ENCODE measurements at regions not wholly inside any gene's neighbourhood (a gene's known extent, or its start where the extent isn't known, plus 50 kb on each side); places are given as distances from the start of the nearest gene placed in this dataset.

DNA sequence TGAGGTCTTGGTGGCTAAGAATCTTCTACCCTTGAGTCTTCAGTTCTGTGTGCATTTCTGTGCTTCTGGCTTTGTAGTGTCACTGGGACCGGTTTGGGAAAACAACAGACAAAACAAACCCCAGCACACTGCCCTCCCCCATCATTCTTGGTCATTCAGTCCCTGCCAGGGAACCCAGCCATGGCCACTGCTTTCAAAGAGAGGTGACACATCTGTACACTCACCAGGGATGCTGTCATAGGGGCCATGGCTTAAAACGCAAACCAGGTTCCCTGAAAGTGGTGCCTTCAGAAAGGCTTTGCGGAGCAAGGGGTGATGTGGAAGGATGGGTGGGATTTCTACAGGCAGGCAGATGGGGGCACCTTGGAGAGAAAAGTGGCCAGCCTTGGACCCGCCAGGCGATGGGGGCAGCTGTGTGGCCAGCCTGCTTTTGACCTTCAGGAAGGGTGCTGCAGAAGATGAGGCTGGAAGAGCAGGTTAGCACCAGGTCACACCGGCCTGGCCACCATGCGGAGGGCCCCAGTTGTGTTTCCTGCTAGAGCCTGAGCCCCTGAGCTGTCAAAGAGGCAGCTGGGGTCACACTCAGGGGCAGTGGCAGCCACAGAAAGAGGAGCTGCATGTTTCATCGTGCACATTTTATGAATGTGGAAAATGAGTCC, 101.3 kb downstream of the INHBB start:
- Histone ChIP-seq H3K27me3 (replicated peaks; ENCODE audit: insufficient read depth, low read depth, low read length, poor library complexity) (peaks cover 5% of the 10 kb centered on the region), H3K36me3 (ENCODE audit: insufficient read depth, low read length, poor library complexity, severe bottlenecking) (no peaks in the 10 kb centered on the region), H3K9me3 (ENCODE audit: low read depth, low read length, poor library complexity, severe bottlenecking) (no peaks in the 10 kb centered on the region), H3K4me3 (ENCODE audit: low read depth, low read length, poor library complexity, severe bottlenecking) (no peak overlapping the region), H3K27ac (ENCODE audit: low read depth, low read length, poor library complexity, severe bottlenecking) (no peak overlapping the region), H3K4me1 (ENCODE audit: insufficient read depth, low read length, poor library complexity, severe bottlenecking) (no peaks in the 10 kb centered on the region)
- BruUV-seq (replicated peaks) = no TSS peak
- no peak for TF ChIP-seq EZH2 (IDR thresholded peaks at IDR 0.05; ENCODE audit: borderline replicate concordance, low read depth, low read length, poor library complexity, severe bottlenecking)
- TF ChIP-seq, protein P1, sequence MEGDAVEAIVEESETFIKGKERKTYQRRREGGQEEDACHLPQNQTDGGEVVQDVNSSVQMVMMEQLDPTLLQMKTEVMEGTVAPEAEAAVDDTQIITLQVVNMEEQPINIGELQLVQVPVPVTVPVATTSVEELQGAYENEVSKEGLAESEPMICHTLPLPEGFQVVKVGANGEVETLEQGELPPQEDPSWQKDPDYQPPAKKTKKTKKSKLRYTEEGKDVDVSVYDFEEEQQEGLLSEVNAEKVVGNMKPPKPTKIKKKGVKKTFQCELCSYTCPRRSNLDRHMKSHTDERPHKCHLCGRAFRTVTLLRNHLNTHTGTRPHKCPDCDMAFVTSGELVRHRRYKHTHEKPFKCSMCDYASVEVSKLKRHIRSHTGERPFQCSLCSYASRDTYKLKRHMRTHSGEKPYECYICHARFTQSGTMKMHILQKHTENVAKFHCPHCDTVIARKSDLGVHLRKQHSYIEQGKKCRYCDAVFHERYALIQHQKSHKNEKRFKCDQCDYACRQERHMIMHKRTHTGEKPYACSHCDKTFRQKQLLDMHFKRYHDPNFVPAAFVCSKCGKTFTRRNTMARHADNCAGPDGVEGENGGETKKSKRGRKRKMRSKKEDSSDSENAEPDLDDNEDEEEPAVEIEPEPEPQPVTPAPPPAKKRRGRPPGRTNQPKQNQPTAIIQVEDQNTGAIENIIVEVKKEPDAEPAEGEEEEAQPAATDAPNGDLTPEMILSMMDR (conservative IDR thresholded peaks at IDR 0.05; ENCODE audit: low read depth, low read length) = no peak
- POLR2A ChIA-PET (ENCODE audit: low non-redundant PET) = no interaction called here
- intact Hi-C loops (cut with micrococcal nuclease; ENCODE audit: unreplicated experiment) = no loop called here
- no peak for DNase-seq (ENCODE audit: low spot score)
- CTCF ChIA-PET = no interaction called here

DNA sequence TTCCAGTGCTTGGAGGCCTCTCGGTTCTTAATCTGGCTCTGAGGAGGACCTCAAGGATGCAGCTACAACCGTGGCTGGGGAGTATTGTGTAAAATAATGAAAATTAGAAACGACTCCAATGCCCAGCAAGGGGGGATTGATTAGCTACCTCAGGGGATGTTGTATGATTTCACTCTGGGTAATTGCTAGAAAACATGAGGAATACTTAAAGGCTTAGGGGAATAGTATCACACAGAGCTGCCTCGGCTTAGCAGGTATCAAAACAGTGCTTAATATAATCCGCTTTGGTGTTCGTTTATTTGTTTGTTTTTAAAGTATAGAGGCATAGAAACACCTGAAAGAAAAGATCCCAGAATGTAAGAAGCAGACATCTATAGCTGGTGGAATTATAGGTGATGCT, 102.5 kb downstream of the INHBB start:
- POLR2A ChIA-PET (ENCODE audit: low non-redundant PET) = no interaction called here
- Histone ChIP-seq H3K4me3 (ENCODE audit: low read depth, low read length, poor library complexity, severe bottlenecking) (no peak overlapping the region), H3K9me3 (ENCODE audit: low read depth, low read length, poor library complexity, severe bottlenecking) (no peaks in the 10 kb centered on the region), H3K36me3 (ENCODE audit: insufficient read depth, low read length, poor library complexity, severe bottlenecking) (no peaks in the 10 kb centered on the region), H3K27ac (ENCODE audit: low read depth, low read length, poor library complexity, severe bottlenecking) (no peak overlapping the region), H3K27me3 (replicated peaks; ENCODE audit: insufficient read depth, low read depth, low read length, poor library complexity) (no peaks in the 10 kb centered on the region), H3K4me1 (ENCODE audit: insufficient read depth, low read length, poor library complexity, severe bottlenecking) (no peaks in the 10 kb centered on the region)
- DNase-seq (ENCODE audit: low spot score) = no peak
- intact Hi-C loops (cut with micrococcal nuclease; ENCODE audit: unreplicated experiment) = no loop called here
- no TSS peak for BruUV-seq (replicated peaks)
- TF ChIP-seq, protein P1 (conservative IDR thresholded peaks at IDR 0.05; ENCODE audit: low read depth, low read length) = no peak
- no peak for TF ChIP-seq EZH2 (IDR thresholded peaks at IDR 0.05; ENCODE audit: borderline replicate concordance, low read depth, low read length, poor library complexity, severe bottlenecking)
- CTCF ChIA-PET = no interaction called here

DNA sequence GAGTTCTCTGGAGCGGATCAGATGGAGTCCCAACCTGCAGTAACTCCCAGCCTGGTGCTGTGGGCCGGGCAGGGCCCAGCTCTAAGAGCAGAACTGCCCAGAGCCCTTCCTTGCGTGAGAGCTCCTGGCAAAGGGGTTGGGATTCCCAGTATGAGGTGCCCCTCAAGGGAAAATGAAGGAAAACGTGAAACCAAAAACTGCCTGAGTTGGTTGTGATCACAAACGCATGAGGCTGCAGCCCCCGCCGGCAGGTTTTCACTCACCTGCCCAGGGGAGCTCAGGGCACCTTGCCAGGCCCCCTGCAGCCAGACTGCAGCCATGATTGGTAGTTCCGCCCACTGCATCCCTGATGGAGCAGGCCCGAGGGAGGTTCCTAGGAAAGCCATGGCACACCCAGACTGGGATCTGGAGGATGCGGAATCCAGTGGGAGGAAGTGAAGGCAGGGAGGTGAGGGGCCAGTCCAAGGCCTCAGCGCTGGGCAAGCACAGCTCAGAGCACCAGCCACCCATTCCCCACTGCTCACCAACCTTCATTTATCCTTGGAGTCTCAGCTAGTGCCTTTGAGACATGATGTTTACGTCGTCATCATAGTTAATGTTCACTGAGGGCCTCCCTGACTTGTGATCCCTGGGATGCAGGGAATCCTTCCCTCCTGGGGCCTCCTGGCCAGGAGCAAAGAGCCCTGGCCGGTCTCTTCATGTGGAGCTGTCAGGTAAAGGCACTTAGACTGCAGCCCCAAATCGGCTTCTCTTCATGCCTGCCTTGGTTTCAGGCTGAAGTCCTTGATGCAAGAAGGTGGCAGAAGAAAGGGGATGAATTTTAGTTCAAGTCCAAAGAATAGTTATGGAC, 103.2 kb downstream of the INHBB start:
- H3K4me1 ChIP-seq (ENCODE audit: insufficient read depth, low read length, poor library complexity, severe bottlenecking) = no peaks in the 10 kb centered on the region
- no peaks in the 10 kb centered on the region for H3K36me3 ChIP-seq (ENCODE audit: insufficient read depth, low read length, poor library complexity, severe bottlenecking)
- POLR2A ChIA-PET (ENCODE audit: low non-redundant PET) = no interaction called here
- TF ChIP-seq, protein P1 (conservative IDR thresholded peaks at IDR 0.05; ENCODE audit: low read depth, low read length) = no peak
- TF ChIP-seq EZH2 (IDR thresholded peaks at IDR 0.05; ENCODE audit: borderline replicate concordance, low read depth, low read length, poor library complexity, severe bottlenecking) = no peak
- H3K27me3 ChIP-seq (replicated peaks; ENCODE audit: insufficient read depth, low read depth, low read length, poor library complexity) = no peaks in the 10 kb centered on the region
- intact Hi-C loops (cut with micrococcal nuclease; ENCODE audit: unreplicated experiment) = no loop called here
- no TSS peak for BruUV-seq (replicated peaks)
- DNase-seq (ENCODE audit: low spot score) = no peak
- no peaks in the 10 kb centered on the region for H3K9me3 ChIP-seq (ENCODE audit: low read depth, low read length, poor library complexity, severe bottlenecking)
- CTCF ChIA-PET = no interaction called here
- no peak overlapping the region for H3K4me3 ChIP-seq (ENCODE audit: low read depth, low read length, poor library complexity, severe bottlenecking)
- no peak overlapping the region for H3K27ac ChIP-seq (ENCODE audit: low read depth, low read length, poor library complexity, severe bottlenecking)
